ENCODE measurements at regions not wholly inside any gene's neighbourhood (a gene's known extent, or its start where the extent isn't known, plus 50 kb on each side); places are given as distances from the start of the nearest gene placed in this dataset.

GRCh38 chr20:11277858-11278257, 604.1 kb upstream of the JAG1 start:
- no peaks in the 10 kb centered on the region; the same call in 1 of the 2 replicates for H3K9me3 ChIP-seq (ENCODE audit: insufficient read depth, low read depth)
- H3K27ac ChIP-seq, result no peak overlapping the region
- CTCF ChIA-PET, result no interaction called here
- no peak overlapping the region for H3K4me3 ChIP-seq
- H3K79me2 ChIP-seq (ENCODE audit: low read depth), result no peaks in the 10 kb centered on the region
- no peaks in the 10 kb centered on the region for H3F3A ChIP-seq (ENCODE audit: insufficient read depth, low read depth)
- no peaks in the 10 kb centered on the region for H4K20me1 ChIP-seq (ENCODE audit: insufficient read depth)
- no peak overlapping the region for H2AFZ ChIP-seq
- TF ChIP-seq EZH2 (IDR thresholded peaks at IDR 0.05; ENCODE audit: low read depth) (no peak), CTCF (conservative IDR thresholded peaks at IDR 0.05) (no peak)
- POLR2A ChIA-PET (ENCODE audit: unreplicated experiment), result interaction anchor here (0.5 kb wide), 1 partner anchor 628 kb away, joined by 5 read pairs; no protein-coding TSS in a partner anchor
- no peaks in the 10 kb centered on the region for H3K27me3 ChIP-seq (ENCODE audit: insufficient read depth, low read depth)
- H3K4me2 ChIP-seq, result no peak overlapping the region
- intact Hi-C loops (cut with micrococcal nuclease; ENCODE audit: unreplicated experiment), result no loop called here
- H3K9me2 ChIP-seq (ENCODE audit: insufficient read depth), result no peaks in the 10 kb centered on the region
- DNase-seq, result no peak
- no peaks in the 10 kb centered on the region for H3K36me3 ChIP-seq (ENCODE audit: low read depth)
- peaks cover 3% of the 10 kb centered on the region; the same call in 1 of the 2 replicates for H3K4me1 ChIP-seq (replicated peaks; ENCODE audit: insufficient read depth)
- BruUV-seq (replicated peaks), result no TSS peak

- no TSS peak for BruUV-seq (replicated peaks)
- POLR2A ChIA-PET (ENCODE audit: unreplicated experiment), result interaction anchor here (0.5 kb wide), 1 partner anchor 629 kb away, joined by 5 read pairs; no protein-coding TSS in a partner anchor
- Histone ChIP-seq H3K9me3 (ENCODE audit: insufficient read depth, low read depth) (no peaks in the 10 kb centered on the region; the same call in 1 of the 2 replicates), H3K9me2 (ENCODE audit: insufficient read depth) (no peaks in the 10 kb centered on the region), H2AFZ (no peak overlapping the region), H3K27ac (no peak overlapping the region), H3K79me2 (ENCODE audit: low read depth) (no peaks in the 10 kb centered on the region), H3K27me3 (ENCODE audit: insufficient read depth, low read depth) (no peaks in the 10 kb centered on the region), H3F3A (ENCODE audit: insufficient read depth, low read depth) (no peaks in the 10 kb centered on the region), H3K4me1 (replicated peaks; ENCODE audit: insufficient read depth) (peaks cover 3% of the 10 kb centered on the region; the same call in 1 of the 2 replicates), H3K36me3 (ENCODE audit: low read depth) (no peaks in the 10 kb centered on the region), H3K4me2 (no peak overlapping the region), H4K20me1 (ENCODE audit: insufficient read depth) (no peaks in the 10 kb centered on the region), H3K4me3 (no peak overlapping the region)
- TF ChIP-seq CTCF (conservative IDR thresholded peaks at IDR 0.05) (no peak), EZH2 (IDR thresholded peaks at IDR 0.05; ENCODE audit: low read depth) (no peak)
- CTCF ChIA-PET, result interaction anchor here (0.7 kb wide), 1 partner anchor 116 kb away, joined by 3 read pairs; no protein-coding TSS in a partner anchor
- no peak for DNase-seq
- intact Hi-C loops (cut with micrococcal nuclease; ENCODE audit: unreplicated experiment), result no loop called here
Observed at GRCh38 chr20:11278461-11278860, 604.7 kb upstream of the JAG1 start.

- no peak for DNase-seq
- POLR2A ChIA-PET (ENCODE audit: unreplicated experiment), result no interaction called here
Observed at GRCh38 chr20:11281240-11281639, 607.4 kb upstream of the JAG1 start.

More at GRCh38 chr20:11281240-11281639, 607.4 kb upstream of the JAG1 start:
- Histone ChIP-seq H4K20me1 (ENCODE audit: insufficient read depth) (no peaks in the 10 kb centered on the region), H3K27me3 (ENCODE audit: insufficient read depth, low read depth) (no peaks in the 10 kb centered on the region), H3K79me2 (ENCODE audit: low read depth) (no peaks in the 10 kb centered on the region), H3K36me3 (ENCODE audit: low read depth) (no peaks in the 10 kb centered on the region), H3K27ac (no peak overlapping the region), H3K9me2 (ENCODE audit: insufficient read depth) (no peaks in the 10 kb centered on the region), H3K4me3 (no peak overlapping the region), H2AFZ (no peak overlapping the region), H3K9me3 (ENCODE audit: insufficient read depth, low read depth) (no peaks in the 10 kb centered on the region; the same call in 1 of the 2 replicates), H3K4me2 (no peak overlapping the region), H3K4me1 (replicated peaks; ENCODE audit: insufficient read depth) (no peaks in the 10 kb centered on the region), H3F3A (ENCODE audit: insufficient read depth, low read depth) (no peaks in the 10 kb centered on the region)
- CTCF ChIA-PET, result no interaction called here
- BruUV-seq (replicated peaks), result no TSS peak
- intact Hi-C loops (cut with micrococcal nuclease; ENCODE audit: unreplicated experiment), result no loop called here
- no peak for TF ChIP-seq CTCF (conservative IDR thresholded peaks at IDR 0.05)
- TF ChIP-seq EZH2 (IDR thresholded peaks at IDR 0.05; ENCODE audit: low read depth), result no peak
